PC-3 (cell line): ENCODE measurements at regions not wholly inside any gene's neighbourhood (a gene's known extent, or its start where the extent isn't known, plus 50 kb on each side); places are given as distances from the start of the nearest gene placed in this dataset.

Experiments
- ATAC-seq: fragments of 200-7000 bp; cut with Tn5 transposase; 2 replicates; pipeline ENCODE4 v1.9.1; 2020; ENCODE audit warnings: mild to moderate bottlenecking, moderate library complexity
- BruUV-seq: library from RNA; stranded (reverse); fragments of 400-500 nt; replicated peaks from 2 replicates; lab custom pipeline; 2021; lab: Mats Ljungman, UMichigan
- CTCF ChIA-PET: fragments of 300-600 bp; sonication (Branson Sonifier 250); formaldehyde crosslinking; loops from one replicate; lab custom pipeline; 2022; ENCODE audit warnings: antibody characterized with exemption; lab: Charles Lee
- POLR2A ChIA-PET: fragments of 300-600 bp; sonication (Branson Sonifier 250); formaldehyde crosslinking; loops from one replicate; lab custom pipeline; 2022; ENCODE audit warnings: antibody characterized with exemption; ENCODE audit not compliant: unreplicated experiment; lab: Charles Lee
- DNase-seq: peaks from one replicate; pipeline ENCODE4 v3.0.0-alpha.2; 2015
- H2AFZ ChIP-seq: fragments of 300-600 bp; sonication (generic); 2 replicates; pipeline ENCODE4 v1.6.0; 2016; ENCODE audit warnings: antibody characterized with exemption, low read length
- H3F3A ChIP-seq: fragments of 300-600 bp; sonication (generic); one replicate; pipeline ENCODE4 v1.6.0; 2017; ENCODE audit warnings: antibody characterized with exemption, low read length, control low read depth, mild to moderate bottlenecking; ENCODE audit not compliant: unreplicated experiment
- H3K27ac ChIP-seq: fragments of 300-600 bp; sonication (generic); 2 replicates; pipeline ENCODE4 v1.5.1; 2016; ENCODE audit warnings: mild to moderate bottlenecking, low read length
- H3K27me3 ChIP-seq: fragments of 300-600 bp; sonication (generic); 2 replicates; pipeline ENCODE4 v1.6.1; 2016; ENCODE audit warnings: low read length, mixed read lengths
- H3K36me3 ChIP-seq: fragments of 300-600 bp; sonication (generic); 2 replicates; pipeline ENCODE4 v1.6.1; 2016; ENCODE audit warnings: low read depth, mixed run types, low read length, mixed read lengths
- H3K4me1 ChIP-seq: fragments of 300-600 bp; sonication (generic); 2 replicates; pipeline ENCODE4 v1.5.1; 2016; ENCODE audit warnings: low read length; ENCODE audit not compliant: insufficient read depth
- H3K4me2 ChIP-seq: fragments of 300-600 bp; sonication (generic); 2 replicates; pipeline ENCODE4 v1.6.0; 2016; ENCODE audit warnings: low read length
- H3K4me3 ChIP-seq: fragments of 300-600 bp; sonication (generic); 2 replicates; pipeline ENCODE4 v1.5.1; 2016; ENCODE audit warnings: mild to moderate bottlenecking, low read length, mixed read lengths
- H3K79me2 ChIP-seq: fragments of 300-600 bp; sonication (generic); 2 replicates; pipeline ENCODE4 v1.6.1; 2017; ENCODE audit warnings: low read length, mixed read lengths
- H3K9ac ChIP-seq: fragments of 300-600 bp; sonication (generic); 2 replicates; pipeline ENCODE4 v1.6.0; 2016; ENCODE audit warnings: mild to moderate bottlenecking, low read length
- H3K9me2 ChIP-seq: fragments of 300-600 bp; sonication (generic); replicated peaks from 2 replicates; pipeline ENCODE4 v1.6.1; 2016; ENCODE audit warnings: mixed run types, low read length, mixed read lengths
- H3K9me3 ChIP-seq: fragments of 300-600 bp; sonication (generic); 2 replicates; pipeline ENCODE4 v1.6.1; 2016; ENCODE audit warnings: low read length, mixed read lengths
- H4K20me1 ChIP-seq: fragments of 300-600 bp; sonication (generic); 2 replicates; pipeline ENCODE4 v1.6.1; 2016; ENCODE audit warnings: low read length, mixed read lengths
- CTCF ChIP-seq: fragments of 300-600 bp; sonication (generic); conservative IDR thresholded peaks from 2 replicates; pipeline ENCODE4 v1.5.1; 2017; ENCODE audit warnings: antibody characterized with exemption, low read depth, mild to moderate bottlenecking, low read length
- EZH2 ChIP-seq: fragments of 300-600 bp; sonication (generic); IDR thresholded peaks from one replicate; pipeline ENCODE4 v1.6.1; 2017; ENCODE audit warnings: antibody characterized with exemption, mild to moderate bottlenecking, low read length; ENCODE audit not compliant: unreplicated experiment
- EZH2phosphoT487 ChIP-seq: fragments of 300-600 bp; sonication (generic); IDR thresholded peaks from 2 replicates; pipeline ENCODE4 v1.6.1; 2018; ENCODE audit warnings: mild to moderate bottlenecking, antibody characterized with exemption, low read length, borderline replicate concordance
- intact Hi-C: fragments of 100-400 bp; cut with micrococcal nuclease; formaldehyde crosslinking; loops from 2 replicates; pipeline ENCODE4 v1.9.0; 2023

DNA sequence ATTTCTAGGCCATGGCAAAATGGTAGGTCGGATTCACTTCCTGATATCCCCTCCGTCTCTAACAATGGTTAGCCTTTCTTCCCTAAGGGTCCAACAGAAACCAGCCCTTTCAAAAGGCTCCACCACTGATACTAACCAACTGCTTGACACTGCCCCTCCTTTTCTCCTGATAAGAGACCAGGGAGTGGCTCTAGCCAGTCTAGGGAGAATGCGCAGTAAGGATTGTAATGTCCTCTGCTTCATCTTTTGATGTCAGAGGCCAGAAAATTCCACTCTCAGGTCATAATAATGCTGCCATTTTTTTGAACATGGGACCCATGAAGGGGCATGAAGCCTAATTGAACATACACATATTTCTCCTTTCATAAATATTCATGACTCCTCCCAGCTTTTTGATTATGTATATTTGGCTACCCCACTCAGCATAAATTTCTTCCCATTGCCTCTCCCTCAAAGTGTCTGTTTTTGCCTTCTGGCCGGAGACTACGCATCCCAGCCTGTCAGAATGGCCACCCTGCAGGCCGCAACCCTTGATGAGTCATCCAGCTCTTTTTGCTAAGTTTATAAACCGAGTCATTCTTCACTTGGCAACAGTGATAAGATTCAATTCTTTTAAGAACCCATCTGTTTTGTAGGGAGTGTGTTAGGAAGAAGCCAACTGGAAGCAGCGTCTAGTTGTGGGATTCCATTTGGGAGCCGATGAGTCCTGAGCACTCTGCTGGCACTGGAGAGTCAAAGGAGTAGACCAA lies 189.0 kb upstream of the MCTP2 start:
- Histone ChIP-seq H3K36me3 (no peaks in the 10 kb centered on the region), H3K9me3 (no peaks in the 10 kb centered on the region), H3K4me2 (no peak overlapping the region), H3K27me3 (no peaks in the 10 kb centered on the region), H3K79me2 (no peaks in the 10 kb centered on the region), H3F3A (no peaks in the 10 kb centered on the region), H4K20me1 (no peaks in the 10 kb centered on the region), H3K27ac (no peak overlapping the region), H3K9me2 (no peaks in the 10 kb centered on the region), H3K4me1 (no peaks in the 10 kb centered on the region), H3K4me3 (no peak overlapping the region), H2AFZ (no peak overlapping the region), H3K9ac (no peak overlapping the region)
- intact Hi-C loops: no loop called here
- no peak for ATAC-seq
- peak; percentile 6 for DNase-seq
- POLR2A ChIA-PET: no interaction called here
- no peak for TF ChIP-seq CTCF
- no peak for TF ChIP-seq EZH2phosphoT487
- TF ChIP-seq EZH2: no peak
- CTCF ChIA-PET: no interaction called here
- BruUV-seq: no TSS peak

DNA sequence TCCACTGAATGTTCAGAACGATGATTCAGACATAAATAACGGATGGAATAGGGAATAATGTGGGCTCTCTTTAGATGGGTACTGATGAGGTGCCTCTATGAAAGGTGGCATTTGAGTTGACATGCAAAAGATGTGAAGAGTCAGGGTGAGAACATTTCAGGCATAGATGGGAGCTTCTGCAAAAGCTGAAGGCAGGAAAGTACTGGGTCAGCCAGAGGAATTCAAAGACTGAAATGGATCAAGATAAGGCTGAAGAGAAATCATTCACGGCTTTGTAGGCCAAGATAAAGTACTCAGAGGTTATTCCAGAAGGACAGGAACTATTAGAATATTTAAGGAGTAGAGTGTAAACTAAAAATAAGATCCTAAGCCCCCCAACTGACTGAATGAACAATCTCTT lies 189.6 kb upstream of the MCTP2 start:
- Histone ChIP-seq H3K79me2 (no peaks in the 10 kb centered on the region), H3K9ac (no peak overlapping the region), H3F3A (no peaks in the 10 kb centered on the region), H3K36me3 (no peaks in the 10 kb centered on the region), H3K4me2 (no peak overlapping the region), H3K27me3 (no peaks in the 10 kb centered on the region), H3K9me3 (no peaks in the 10 kb centered on the region), H3K9me2 (no peaks in the 10 kb centered on the region), H2AFZ (no peak overlapping the region), H3K4me3 (no peak overlapping the region), H3K27ac (no peak overlapping the region), H3K4me1 (no peaks in the 10 kb centered on the region), H4K20me1 (no peaks in the 10 kb centered on the region)
- ChIA-PET CTCF (no interaction called here), POLR2A (no interaction called here)
- DNase-seq (no peak), ATAC-seq (no peak)
- TF ChIP-seq EZH2phosphoT487 (no peak), CTCF (no peak), EZH2 (no peak)
- intact Hi-C loops: no loop called here
- no TSS peak for BruUV-seq

- H4K20me1 ChIP-seq: no peaks in the 10 kb centered on the region
- BruUV-seq: no TSS peak
- no peak overlapping the region for H3K27ac ChIP-seq
- no peak for ATAC-seq
- H3K4me3 ChIP-seq: no peak overlapping the region
- H3K4me2 ChIP-seq: no peak overlapping the region
- no peaks in the 10 kb centered on the region for H3K9me3 ChIP-seq
- no peaks in the 10 kb centered on the region for H3K27me3 ChIP-seq
- POLR2A ChIA-PET: no interaction called here
- H3K9ac ChIP-seq: no peak overlapping the region
- no peak overlapping the region for H2AFZ ChIP-seq
- no peaks in the 10 kb centered on the region for H3K36me3 ChIP-seq
- CTCF ChIA-PET: no interaction called here
- H3F3A ChIP-seq: no peaks in the 10 kb centered on the region
- no peak for TF ChIP-seq CTCF
- no peak for TF ChIP-seq EZH2
- TF ChIP-seq EZH2phosphoT487: no peak
- no peaks in the 10 kb centered on the region for H3K79me2 ChIP-seq
- intact Hi-C loops: no loop called here
- no peak for DNase-seq
- H3K4me1 ChIP-seq: no peaks in the 10 kb centered on the region
- H3K9me2 ChIP-seq: no peaks in the 10 kb centered on the region
Observed at GRCh38 chr15:94040541-94041248, 190.7 kb upstream of the MCTP2 start.
